ENCODE measurements at regions not wholly inside any gene's neighbourhood (a gene's known extent, or its start where the extent isn't known, plus 50 kb on each side); places are given as distances from the start of the nearest gene placed in this dataset.

DNA sequence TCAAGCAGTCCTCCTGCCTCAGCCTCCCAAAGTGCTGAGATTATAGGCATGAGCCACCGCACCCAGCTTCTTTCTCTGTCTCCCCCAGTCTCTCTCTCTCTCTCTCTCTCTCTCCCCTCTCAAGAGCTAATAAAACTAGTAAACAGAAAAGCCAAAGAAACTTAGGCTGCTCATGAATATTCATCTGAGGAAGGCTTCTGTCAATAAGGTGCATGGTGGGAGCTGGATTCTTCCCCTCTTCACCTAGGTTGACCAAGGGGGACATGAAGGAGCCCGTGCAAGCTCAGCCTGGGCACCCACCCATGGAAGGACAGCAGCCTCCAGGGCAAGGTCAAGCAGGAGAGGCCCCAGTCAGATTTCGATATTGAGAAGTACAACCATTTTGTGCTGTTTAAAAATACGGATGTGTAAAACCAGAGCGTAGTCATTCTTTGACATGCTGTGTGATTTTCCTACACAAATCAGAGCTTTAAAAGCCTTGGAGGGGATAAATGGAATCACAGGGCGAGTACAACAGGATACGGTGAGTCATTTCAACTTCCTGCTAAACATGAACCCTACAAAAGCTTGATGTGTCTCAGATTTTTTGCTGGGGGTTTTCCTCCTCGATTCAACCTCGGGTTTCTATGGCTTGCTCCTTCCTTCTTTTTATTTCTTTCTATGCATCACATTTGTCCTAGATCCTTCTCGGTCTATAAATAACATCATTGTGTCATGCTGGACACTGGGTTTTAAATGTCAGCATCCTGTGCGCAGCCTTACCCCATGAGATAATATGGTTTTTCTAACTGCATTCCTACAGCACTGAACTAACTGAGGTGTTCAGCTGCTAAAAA is 368.9 kb upstream of the JARID2 start:
- no peak overlapping the region for H3K4me3 ChIP-seq (ENCODE audit: low read length)
- peak; percentile 87 for DNase-seq (ENCODE audit: low read depth)
- TF ChIP-seq, protein P1, sequence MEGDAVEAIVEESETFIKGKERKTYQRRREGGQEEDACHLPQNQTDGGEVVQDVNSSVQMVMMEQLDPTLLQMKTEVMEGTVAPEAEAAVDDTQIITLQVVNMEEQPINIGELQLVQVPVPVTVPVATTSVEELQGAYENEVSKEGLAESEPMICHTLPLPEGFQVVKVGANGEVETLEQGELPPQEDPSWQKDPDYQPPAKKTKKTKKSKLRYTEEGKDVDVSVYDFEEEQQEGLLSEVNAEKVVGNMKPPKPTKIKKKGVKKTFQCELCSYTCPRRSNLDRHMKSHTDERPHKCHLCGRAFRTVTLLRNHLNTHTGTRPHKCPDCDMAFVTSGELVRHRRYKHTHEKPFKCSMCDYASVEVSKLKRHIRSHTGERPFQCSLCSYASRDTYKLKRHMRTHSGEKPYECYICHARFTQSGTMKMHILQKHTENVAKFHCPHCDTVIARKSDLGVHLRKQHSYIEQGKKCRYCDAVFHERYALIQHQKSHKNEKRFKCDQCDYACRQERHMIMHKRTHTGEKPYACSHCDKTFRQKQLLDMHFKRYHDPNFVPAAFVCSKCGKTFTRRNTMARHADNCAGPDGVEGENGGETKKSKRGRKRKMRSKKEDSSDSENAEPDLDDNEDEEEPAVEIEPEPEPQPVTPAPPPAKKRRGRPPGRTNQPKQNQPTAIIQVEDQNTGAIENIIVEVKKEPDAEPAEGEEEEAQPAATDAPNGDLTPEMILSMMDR (IDR thresholded peaks at IDR 0.05; ENCODE audit: insufficient read depth, low read depth, low read length, missing control alignments) = no peak

DNA sequence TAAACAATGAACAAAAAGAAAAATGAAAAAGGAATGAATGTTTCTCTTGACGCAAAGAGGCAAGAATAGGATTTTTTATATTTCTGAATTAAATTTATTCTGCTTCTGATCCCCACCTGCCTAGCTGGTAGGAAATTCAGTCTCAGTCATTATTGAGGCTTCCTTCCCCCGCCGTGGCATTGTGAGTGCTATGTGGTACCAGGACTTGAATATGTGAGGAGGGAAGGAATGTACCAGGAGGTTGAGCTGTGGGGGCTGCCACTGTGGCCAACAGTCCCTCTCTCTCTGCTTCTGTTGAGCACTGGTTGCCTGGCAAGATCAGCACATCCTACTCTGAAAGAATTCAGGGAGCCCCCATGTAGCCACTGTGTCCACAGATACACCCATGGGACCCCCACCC is 368.1 kb upstream of the JARID2 start:
- TF ChIP-seq, protein P1 (IDR thresholded peaks at IDR 0.05; ENCODE audit: insufficient read depth, low read depth, low read length, missing control alignments) = no peak
- no peak overlapping the region for H3K4me3 ChIP-seq (ENCODE audit: low read length)
- no peak for DNase-seq (ENCODE audit: low read depth)

DNA sequence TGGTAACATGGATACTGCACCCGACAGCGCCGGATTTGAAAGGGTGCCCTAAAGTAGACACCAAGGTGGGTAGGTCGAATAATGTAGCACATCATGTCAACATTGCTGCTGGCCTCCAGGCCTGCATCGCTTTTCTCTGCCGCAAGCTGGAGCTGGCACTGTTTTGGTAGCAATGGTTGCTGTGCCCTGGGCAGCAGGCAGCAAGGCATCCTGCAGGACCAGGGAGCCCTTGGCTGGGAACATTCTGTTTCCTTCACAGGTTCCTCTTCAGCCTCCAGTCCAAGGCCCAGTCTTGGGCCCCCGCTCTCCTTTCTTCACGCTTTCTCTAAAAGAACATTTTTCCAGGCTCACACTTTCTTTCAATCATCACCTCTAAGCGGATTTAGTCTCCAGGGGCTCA is 365.8 kb upstream of the JARID2 start:
- DNase-seq (ENCODE audit: low read depth) = no peak
- H3K4me3 ChIP-seq (ENCODE audit: low read length) = no peak overlapping the region
- TF ChIP-seq, protein P1 (IDR thresholded peaks at IDR 0.05; ENCODE audit: insufficient read depth, low read depth, low read length, missing control alignments) = no peak

DNA sequence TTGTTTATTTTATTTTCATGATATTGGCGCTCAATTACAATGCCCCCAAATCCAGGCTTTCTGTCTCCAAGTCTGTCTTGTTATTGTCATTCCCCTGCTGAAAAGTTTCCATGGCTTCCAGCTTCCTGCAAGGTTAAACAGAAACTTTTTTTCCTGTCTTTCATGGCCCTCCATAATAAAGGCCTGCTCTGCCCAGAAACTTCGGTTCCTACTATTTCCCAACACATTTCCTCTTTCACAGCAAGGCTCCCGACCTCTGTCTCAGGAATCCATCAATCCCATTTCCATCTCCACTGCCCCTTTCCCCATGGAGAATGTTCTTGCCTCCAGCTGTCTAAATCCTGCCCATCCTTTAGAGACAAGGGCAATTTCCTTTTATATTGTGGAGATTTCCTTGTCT is 365.2 kb upstream of the JARID2 start:
- TF ChIP-seq, protein P1 (IDR thresholded peaks at IDR 0.05; ENCODE audit: insufficient read depth, low read depth, low read length, missing control alignments) = no peak
- DNase-seq (ENCODE audit: low read depth) = no peak
- H3K4me3 ChIP-seq (ENCODE audit: low read length) = no peak overlapping the region

DNA sequence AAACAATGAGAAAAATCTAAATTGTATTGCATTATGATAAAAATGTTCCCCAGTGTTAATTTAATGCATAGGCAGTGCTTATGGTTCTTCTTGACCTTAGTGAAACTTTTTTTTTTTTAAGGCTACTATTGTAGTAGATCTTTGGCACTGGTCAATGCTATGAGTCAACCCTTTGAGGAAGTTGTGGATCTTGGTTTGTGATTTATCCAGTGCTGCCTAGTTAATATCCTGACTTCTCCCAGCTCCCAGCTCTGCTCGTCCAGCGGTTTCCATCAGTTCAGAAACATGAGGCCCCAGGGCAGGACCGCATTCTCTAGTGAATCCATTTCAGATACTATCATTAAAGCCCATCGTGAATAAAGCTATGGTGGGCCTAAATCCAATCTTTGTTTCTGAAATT is 364.5 kb upstream of the JARID2 start:
- DNase-seq (ENCODE audit: low read depth) = peak; percentile 40
- TF ChIP-seq, protein P1 (IDR thresholded peaks at IDR 0.05; ENCODE audit: insufficient read depth, low read depth, low read length, missing control alignments) = no peak

DNA sequence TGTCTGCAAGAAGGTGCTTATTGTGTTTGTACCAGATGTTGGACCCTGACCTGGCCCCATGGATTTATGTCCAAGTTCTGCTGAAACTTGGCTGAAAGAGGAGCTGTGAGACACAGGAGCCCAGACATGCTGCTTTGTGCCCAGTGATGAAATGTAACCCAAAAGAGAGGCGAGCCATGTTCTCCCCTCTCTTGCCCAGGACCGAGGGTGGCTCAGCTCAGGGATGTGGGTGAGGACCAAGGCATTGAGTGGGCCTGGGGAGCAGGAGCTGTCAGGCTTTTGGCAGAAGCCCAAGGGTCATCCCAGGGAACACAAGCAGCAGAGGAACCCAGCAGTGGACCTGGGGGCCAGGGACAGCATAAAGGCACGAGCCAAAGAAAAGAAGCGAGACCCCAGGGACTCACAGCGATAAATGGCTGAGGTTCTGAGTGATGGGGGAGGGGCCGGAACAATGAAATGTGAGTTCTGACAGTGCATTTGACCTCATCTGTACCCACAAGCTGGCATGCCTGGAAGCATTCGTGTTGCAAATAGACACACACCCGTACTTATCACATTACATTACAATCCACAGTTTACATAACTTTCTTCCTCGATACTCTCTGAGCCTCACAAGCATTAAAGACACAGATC is 363.4 kb upstream of the JARID2 start:
- TF ChIP-seq, protein P1 (IDR thresholded peaks at IDR 0.05; ENCODE audit: insufficient read depth, low read depth, low read length, missing control alignments) = no peak
- H3K4me3 ChIP-seq (ENCODE audit: low read length) = no peak overlapping the region
- peak; percentile 74 for DNase-seq (ENCODE audit: low read depth)

More for the DNA sequence above, 364.5 kb upstream of the JARID2 start:
- H3K4me3 ChIP-seq (ENCODE audit: low read length) = no peak overlapping the region
